Stimulated activated CD4-positive, alpha-beta T cell treated with anti-CD3 and anti-CD28 coated beads, Interleukin-4, amount 100 ng/mL, for 48 hours (primary cell): ENCODE measurements at regions not wholly inside any gene's neighbourhood (a gene's known extent, or its start where the extent isn't known, plus 50 kb on each side); places are given as distances from the start of the nearest gene placed in this dataset.

ENCODE experiments used
- DNase-seq, 2 donors: peaks; one replicate each; pipeline ENCODE4 v3.0.0-alpha.2; 2020; ENCODE audit warnings: low read depth in 2 of 2

DNA sequence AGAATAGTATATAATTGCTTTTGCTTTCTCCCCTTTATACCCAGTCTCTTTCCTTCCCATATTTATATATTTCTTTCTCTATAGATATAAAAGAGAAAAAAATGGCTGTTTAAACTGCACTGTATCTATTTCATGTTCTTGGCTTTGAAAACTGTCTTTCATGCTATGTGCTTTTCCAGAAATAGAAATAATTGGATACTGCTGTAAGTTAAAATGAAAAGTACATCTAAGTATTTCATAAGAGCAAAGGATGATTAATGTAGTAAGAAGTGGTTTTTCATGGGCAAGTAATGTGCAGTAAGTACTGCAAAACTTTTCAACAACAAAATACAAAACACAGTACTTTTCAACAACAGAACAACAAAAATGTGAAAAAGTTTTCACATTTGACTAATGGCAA lies 237.9 kb downstream of the SNCA start:
- no peak for DNase-seq

DNA sequence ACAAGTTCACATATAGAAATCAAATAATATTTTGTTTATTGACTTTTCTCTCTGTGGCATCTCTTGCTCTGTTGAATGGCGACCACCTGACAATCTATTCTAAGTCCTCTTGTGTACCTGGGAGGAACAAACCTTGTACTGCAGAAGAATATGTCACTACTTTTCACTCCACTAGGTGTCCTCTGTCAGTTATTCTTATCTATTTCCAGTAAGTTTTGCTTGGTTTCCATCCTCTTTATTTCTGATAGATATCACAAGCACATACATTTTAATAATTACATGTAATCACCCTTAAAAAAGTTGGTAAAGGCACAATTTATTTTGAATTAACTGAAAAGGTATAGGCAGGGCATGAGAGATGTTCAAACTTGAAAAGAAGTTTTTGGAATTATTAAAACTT lies 238.4 kb downstream of the SNCA start:
- DNase-seq, result no peak

GRCh38 chr4:89595125-89595789 lies 241.7 kb downstream of the SNCA start:
- no peak for DNase-seq

- DNase-seq, result no peak
These were observed 246.8 kb downstream of the SNCA start for GRCh38 chr4:89590128-89590527.

DNA sequence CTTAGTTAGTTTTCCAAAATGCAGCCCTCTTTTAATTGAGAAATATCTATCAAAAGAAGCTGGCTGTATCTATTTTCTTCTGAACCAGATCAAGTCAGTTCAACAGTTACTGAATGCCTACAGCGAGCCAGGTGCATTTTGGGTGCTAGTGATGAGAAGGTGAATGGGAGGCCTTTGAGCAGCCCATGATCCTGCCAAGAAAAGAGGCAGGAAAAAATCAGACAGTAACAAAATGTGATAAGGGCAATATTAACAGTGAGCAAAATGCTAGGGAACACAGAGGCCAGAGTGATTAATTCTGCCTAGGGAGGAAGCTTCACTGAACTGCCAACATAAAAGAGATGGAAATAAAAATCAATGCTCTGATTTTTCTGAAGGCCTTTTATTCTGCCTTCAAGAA lies 248.5 kb downstream of the SNCA start:
- no peak for DNase-seq

GRCh38 chr4:89587364-89587763 lies 249.6 kb downstream of the SNCA start:
- no peak for DNase-seq

GRCh38 chr4:89586864-89587263 lies 250.1 kb downstream of the SNCA start:
- no peak for DNase-seq

- DNase-seq, result no peak
These were observed 250.6 kb downstream of the SNCA start for GRCh38 chr4:89586318-89586717.

DNA sequence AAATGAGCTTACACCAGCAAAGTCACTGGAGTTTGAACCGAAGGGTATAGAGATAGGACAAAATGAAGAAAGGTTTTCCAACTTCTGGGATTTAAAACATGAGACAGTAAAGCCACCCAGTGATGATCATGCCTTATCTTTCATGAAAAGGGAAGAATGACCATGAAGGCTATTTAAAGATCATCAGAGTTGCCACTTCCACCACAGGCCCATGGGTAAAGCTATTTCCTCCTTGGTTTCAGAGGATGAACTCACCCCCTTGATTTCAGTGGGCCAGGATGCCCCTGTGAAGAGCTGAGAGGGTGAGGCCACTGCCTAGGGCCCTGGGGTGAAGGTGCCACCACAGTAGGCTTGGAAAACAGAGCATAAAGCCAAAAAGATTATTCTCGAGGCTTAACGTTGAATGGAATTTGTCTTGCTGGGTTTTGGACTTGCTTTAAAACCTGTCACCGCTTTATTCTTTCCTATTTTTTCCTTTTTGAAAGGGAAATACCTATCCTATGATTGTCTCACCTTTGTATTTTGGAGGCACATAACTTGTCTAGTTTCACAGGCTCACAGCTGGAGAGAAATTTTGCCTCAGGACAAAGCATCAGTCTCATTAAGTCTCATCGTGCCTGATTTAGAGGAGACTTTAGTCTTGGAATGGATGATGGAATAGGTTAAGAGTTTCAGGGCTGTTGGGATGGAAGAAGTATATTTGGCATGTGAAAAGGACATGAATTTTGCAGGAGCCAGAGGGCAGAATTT lies 254.0 kb downstream of the SNCA start:
- DNase-seq, result no peak

DNA sequence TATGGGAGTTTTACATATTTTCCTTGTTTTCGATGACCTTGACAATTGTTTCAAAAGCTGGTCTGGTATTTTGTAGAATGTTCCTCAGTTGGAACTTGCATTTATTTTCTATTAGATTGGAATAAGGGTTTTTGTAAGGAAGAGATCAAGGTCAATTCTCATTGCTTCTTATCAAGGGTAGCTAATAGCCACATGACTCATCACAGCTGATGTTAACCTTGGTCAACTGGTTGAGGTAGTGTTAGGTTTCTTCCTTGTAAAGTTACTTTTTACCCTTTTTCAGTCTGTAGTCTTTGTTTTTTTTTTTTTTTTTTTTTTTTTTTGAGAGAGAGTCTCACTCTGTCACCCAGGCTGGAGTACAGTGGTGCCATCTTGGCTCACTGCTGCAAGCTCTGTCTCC lies 257.2 kb downstream of the SNCA start:
- no peak for DNase-seq

DNA sequence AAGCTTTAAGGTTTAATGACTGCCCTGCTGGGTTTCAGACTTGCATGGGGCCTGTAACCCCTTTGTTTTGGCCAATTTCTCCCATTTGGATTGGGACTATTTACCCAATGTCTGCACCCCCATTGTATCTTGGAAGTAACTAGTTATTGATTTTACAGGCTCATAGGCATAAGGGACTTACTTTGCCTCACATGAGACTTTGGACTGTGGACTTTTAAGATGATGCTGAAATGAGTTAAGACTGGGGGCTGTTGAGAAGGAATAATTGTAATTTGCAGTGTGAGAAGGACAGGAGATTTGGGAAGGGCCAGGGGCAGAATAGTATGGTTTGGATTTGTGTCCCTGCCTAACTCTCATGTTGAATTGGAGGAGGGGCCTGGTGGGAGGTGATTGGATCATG lies 260.7 kb downstream of the SNCA start:
- DNase-seq, result no peak

GRCh38 chr4:89575840-89576239 lies 261.1 kb downstream of the SNCA start:
- no peak for DNase-seq

DNA sequence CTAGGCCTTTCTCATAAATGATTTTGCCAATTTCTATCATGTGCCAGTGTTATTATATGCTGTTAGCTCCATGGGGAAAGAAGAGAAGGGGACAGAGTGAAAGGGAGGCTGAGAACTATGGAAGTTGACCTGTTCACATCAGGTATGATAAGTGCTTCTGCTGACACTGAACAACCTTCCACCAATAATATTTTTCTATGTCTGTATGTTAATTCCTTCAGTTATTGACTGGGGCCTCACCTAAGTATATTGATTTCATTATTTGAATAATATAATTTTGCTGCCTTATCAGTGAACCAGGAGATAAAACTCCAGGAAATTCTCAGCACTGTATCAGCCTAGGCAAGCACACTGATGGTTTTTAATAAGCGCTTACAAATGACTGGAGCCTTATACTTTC lies 262.8 kb downstream of the SNCA start:
- no peak for DNase-seq

DNA sequence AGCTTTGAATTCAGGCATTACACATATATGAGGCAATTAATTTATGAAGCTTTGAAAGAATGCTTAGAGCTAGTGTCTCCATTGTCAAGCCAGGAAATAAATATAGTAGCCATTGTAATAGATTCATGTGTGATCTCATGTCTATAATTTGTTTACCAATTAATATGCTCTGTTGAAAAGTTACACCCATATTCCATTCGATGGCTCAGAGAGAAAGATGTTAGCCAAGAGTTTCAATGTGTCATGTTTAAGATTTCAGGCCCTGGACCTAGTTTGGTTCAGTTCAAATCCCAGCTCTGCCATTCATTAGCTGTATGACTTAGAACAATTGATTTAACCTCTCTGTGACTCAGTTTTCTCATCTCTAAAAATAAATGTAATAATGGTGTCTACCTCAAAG lies 263.3 kb downstream of the SNCA start:
- DNase-seq, result no peak

DNA sequence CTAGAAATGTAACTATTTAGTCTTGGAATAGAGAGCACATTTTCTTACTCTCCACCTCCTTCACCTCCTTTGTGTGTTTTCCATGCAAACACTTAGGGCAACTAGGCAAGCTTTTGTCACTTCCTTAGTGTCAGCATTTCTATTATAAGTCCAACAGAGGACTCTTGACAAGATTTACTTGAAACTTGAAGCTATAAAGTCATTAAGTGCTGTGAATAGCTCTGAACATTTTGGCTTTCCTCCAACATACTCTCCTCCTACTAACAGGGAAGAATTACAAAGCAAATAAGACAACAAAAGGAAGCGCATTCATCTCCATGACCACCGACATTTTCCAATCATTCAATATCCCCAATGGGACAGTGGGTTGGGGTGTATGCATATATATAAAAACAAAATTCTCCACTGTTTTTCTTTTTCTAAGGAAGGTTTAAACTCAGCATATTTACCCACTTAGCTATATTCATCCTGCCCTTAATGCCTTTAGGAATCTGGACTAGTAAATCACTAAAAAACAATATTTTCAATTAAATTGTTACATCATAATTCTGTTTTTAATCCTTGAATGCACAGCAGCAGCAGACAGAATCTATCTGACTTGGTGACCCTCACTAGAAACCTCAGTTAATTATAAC lies 264.6 kb downstream of the SNCA start:
- DNase-seq, result no peak

DNA sequence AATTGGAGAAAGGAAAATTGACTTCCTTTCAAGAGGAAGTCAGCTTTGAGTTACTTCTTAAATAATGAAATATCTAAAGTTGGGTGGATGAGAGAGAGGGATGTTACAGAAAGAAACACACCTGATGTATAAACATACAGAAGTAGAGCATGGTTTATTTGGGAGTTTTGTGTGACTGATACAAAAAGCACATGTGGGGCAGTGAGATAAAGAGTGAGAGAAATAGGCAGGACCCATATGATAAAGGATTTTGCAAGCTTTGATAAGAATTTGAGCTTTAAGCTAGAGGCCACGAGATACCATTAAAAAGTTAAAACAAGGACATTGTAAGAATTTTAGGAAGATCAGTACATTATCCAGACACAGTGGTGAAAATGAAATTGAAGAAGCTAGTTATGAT lies 263.3 kb upstream of the GPRIN3 start:
- DNase-seq, result no peak

GRCh38 chr4:89567936-89568335 lies 260.3 kb upstream of the GPRIN3 start:
- no peak for DNase-seq

- no peak for DNase-seq
These were observed 255.8 kb upstream of the GPRIN3 start for GRCh38 chr4:89563431-89563830.

DNA sequence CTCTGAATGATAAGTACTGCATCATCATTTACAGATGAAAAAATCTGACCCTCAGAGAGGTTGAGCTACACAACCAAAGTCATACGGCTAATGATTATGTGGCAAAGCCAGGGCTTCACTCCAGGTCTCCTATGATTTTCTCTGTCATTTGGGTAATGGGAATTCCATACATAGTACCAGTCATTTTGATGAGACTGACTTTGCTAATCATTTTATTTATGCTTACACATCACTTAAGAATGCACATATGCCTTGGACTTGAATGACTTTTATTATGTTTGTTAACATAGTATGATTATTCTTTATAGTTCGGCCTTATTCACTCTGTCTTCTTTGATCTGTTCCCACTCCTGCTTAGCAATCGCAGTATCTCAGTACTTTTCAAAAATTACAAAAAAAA lies 255.1 kb upstream of the GPRIN3 start:
- no peak for DNase-seq

GRCh38 chr4:89561048-89561447 lies 253.4 kb upstream of the GPRIN3 start:
- no peak for DNase-seq

DNA sequence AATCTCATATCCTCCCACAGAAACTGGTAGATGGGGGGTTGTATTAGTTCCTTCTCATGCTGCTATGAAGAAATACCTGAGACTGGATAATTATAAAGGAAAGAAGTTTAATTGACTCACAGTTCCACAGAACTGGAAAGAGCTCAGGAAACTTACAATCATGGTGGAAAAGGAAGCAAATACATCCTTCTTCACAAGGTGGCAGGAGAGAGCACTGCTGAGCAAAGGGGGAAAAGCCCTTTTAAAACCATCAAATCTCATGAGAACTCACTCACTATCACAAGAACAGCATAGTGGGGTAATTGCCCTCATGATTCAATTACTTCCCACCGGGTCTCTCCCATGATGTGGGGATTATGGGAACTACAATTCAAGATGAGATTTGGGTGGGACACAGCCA lies 250.5 kb upstream of the GPRIN3 start:
- no peak for DNase-seq

GRCh38 chr4:89556601-89557305 lies 249.2 kb upstream of the GPRIN3 start:
- no peak for DNase-seq

DNA sequence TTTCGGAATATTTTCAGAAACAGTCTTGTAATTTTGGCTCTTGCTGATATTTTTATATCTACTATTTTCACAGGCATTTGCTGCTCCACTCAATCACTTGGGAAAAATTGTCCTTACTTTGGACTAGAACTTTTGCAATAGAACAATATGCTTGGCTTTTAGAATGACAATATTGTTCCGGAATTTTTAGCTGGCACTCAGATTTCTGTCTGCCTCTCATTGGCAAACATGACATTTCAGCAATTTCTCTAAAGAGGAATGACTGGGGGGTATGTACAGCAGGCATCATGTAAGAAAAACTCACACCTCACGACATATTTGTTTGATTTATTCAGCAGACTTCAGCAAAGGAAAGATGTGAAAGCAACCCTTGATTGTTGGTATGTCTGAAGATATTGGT lies 243.6 kb upstream of the GPRIN3 start:
- no peak for DNase-seq
